ENCODE measurements at regions not wholly inside any gene's neighbourhood (a gene's known extent, or its start where the extent isn't known, plus 50 kb on each side); places are given as distances from the start of the nearest gene placed in this dataset.

GRCh38 chr1:234916840-234917239, 211.8 kb downstream of the TOMM20 start:
- Histone ChIP-seq H3T11ph (ENCODE audit: low read length) (no peak overlapping the region), H3K18ac (ENCODE audit: insufficient read length, low read depth, low read length) (no peak overlapping the region), H3K14ac (ENCODE audit: insufficient read depth, low read length) (no peak overlapping the region), H3K27ac (ENCODE audit: insufficient read length, low read depth, low read length) (no peak overlapping the region), H3K4me1 (ENCODE audit: insufficient read depth, low read length) (peaks cover 9% of the 10 kb centered on the region; the same call in 1 of the 2 replicates), H3K23me2 (ENCODE audit: insufficient read length, low read depth, low read length, poor library complexity, severe bottlenecking) (no peaks in the 10 kb centered on the region), H3K4me2 (ENCODE audit: insufficient read depth, insufficient read length, low read length) (no peak overlapping the region), H2BK15ac (ENCODE audit: low read depth, low read length) (no peak overlapping the region), H4K8ac (replicated peaks; ENCODE audit: insufficient read length, low read depth, low read length) (no peak overlapping the region), H3K56ac (ENCODE audit: insufficient read length, low read depth, low read length) (no peak overlapping the region), H2AFZ (ENCODE audit: low read length) (no peak overlapping the region), H4K20me1 (ENCODE audit: control insufficient read depth, insufficient read depth, insufficient read length) (no peaks in the 10 kb centered on the region), H2AK5ac (ENCODE audit: insufficient read length, low read length) (no peak overlapping the region), H2BK20ac (ENCODE audit: low read depth, low read length, poor library complexity, severe bottlenecking) (no peak overlapping the region), H4K5ac (ENCODE audit: insufficient read length, low read depth, low read length) (no peak overlapping the region), H3K4ac (ENCODE audit: low read depth, low read length) (no peak overlapping the region), H2BK12ac (ENCODE audit: insufficient read length, low read depth, low read length) (no peak overlapping the region), H3K79me1 (ENCODE audit: insufficient read depth, low read depth, low read length, poor library complexity, severe bottlenecking) (no peaks in the 10 kb centered on the region), H3K9me3 (ENCODE audit: control insufficient read depth, low read depth, low read length) (no peaks in the 10 kb centered on the region), H3K23ac (ENCODE audit: insufficient read length, low read depth, low read length) (no peak overlapping the region), H3K9ac (ENCODE audit: extremely low read depth, insufficient read length, low read length) (no peak overlapping the region), H3K27me3 (ENCODE audit: insufficient read depth, low read length) (no peaks in the 10 kb centered on the region), H3K79me2 (ENCODE audit: insufficient read depth, low read length) (no peaks in the 10 kb centered on the region), H4K91ac (ENCODE audit: insufficient read length, low read depth, low read length) (no peak overlapping the region), H2BK5ac (ENCODE audit: insufficient read length, low read length) (no peak overlapping the region), H2BK120ac (ENCODE audit: low read depth, low read length, poor library complexity, severe bottlenecking) (no peak overlapping the region)
- Mint-ChIP-seq H3K36me3 (ENCODE audit: insufficient read depth in 1 of 3, low read depth in 3 of 3) (peaks cover 0 to 8% (median 3%) of the 10 kb centered on the region in 3 experiments; a peak in 5 of 7 replicates), H3K27ac (no peak overlapping the region; a peak in 1 of 7 replicates), H3K27me3 (ENCODE audit: low read depth) (peaks cover 23% of the 10 kb centered on the region), H3K9me3 (peaks cover 2 to 8% of the 10 kb centered on the region in 2 experiments; a peak in 4 of 5 replicates), H3K4me1 (peaks cover 42 to 59% of the 10 kb centered on the region in 2 experiments), H3K4me3 (no peak overlapping the region; a peak in 1 of 5 replicates)
- DNase-seq, result no peak
- TF ChIP-seq CTCF (conservative IDR thresholded peaks at IDR 0.05), result no peak
- no CpG with 5 or more reads among the region's 4 CpGs for WGBS (ENCODE audit: extremely low coverage, insufficient read length, low lambda C conversion rate)

Data from H9 (cell line).